GM12865 (cell line): ENCODE measurements at regions not wholly inside any gene's neighbourhood (a gene's known extent, or its start where the extent isn't known, plus 50 kb on each side); places are given as distances from the start of the nearest gene placed in this dataset.

Experiments
- DNase-seq: peaks from one replicate; pipeline ENCODE4 v3.0.0; 2010; ENCODE audit warnings: low read depth
- H3K4me3 ChIP-seq: 2 replicates; pipeline ENCODE4 v1.5.1; 2011; ENCODE audit warnings: mild to moderate bottlenecking, low read depth, low read length, control low read depth
- CTCF ChIP-seq: IDR thresholded peaks from 2 replicates; pipeline ENCODE4 v1.5.1; 2011; ENCODE audit warnings: low read length, control low read depth, low read depth, inconsistent platforms; ENCODE audit not compliant: insufficient read depth; ENCODE audit errors: missing control alignments

GRCh38 chr2:42900289-42900891, 108.0 kb upstream of the HAAO start:
- no peak for TF ChIP-seq CTCF
- no peak overlapping the region for H3K4me3 ChIP-seq
- no peak for DNase-seq

GRCh38 chr2:42897358-42897757, 105.0 kb upstream of the HAAO start:
- no peak for TF ChIP-seq CTCF
- no peak for DNase-seq
- H3K4me3 ChIP-seq: no peak overlapping the region

- TF ChIP-seq CTCF: no peak
- DNase-seq: no peak
- no peak overlapping the region for H3K4me3 ChIP-seq
These were observed 103.4 kb upstream of the HAAO start for GRCh38 chr2:42895791-42896135.

- no peak overlapping the region for H3K4me3 ChIP-seq
- TF ChIP-seq CTCF: no peak
- no peak for DNase-seq
These were observed 102.9 kb upstream of the HAAO start for GRCh38 chr2:42895134-42895790.

- no peak for TF ChIP-seq CTCF
- no peak overlapping the region for H3K4me3 ChIP-seq
- no peak for DNase-seq
These were observed 100.8 kb upstream of the HAAO start for GRCh38 chr2:42893047-42893758.

GRCh38 chr2:42890791-42891355, 98.5 kb upstream of the HAAO start:
- DNase-seq: no peak
- TF ChIP-seq CTCF: no peak

More at GRCh38 chr2:42890791-42891355, 98.5 kb upstream of the HAAO start:
- H3K4me3 ChIP-seq: no peak overlapping the region
